ENCODE measurements at regions not wholly inside any gene's neighbourhood (a gene's known extent, or its start where the extent isn't known, plus 50 kb on each side); places are given as distances from the start of the nearest gene placed in this dataset.

GRCh38 chr11:116416852-116417251, 355.9 kb downstream of the BUD13 start:
- Mint-ChIP-seq H3K4me1 (peaks cover 55% of the 10 kb centered on the region), H3K4me3 (no peak overlapping the region), H3K9me3 (peaks cover 3% of the 10 kb centered on the region), H3K27me3 (ENCODE audit: low read depth, poor library complexity) (peaks cover 5% of the 10 kb centered on the region), H3K36me3 (ENCODE audit: low read depth) (no peaks in the 10 kb centered on the region), H3K27ac (no peak overlapping the region)
- DNase-seq, result no peak
- no peak for TF ChIP-seq CTCF (IDR thresholded peaks at IDR 0.05)

DNA sequence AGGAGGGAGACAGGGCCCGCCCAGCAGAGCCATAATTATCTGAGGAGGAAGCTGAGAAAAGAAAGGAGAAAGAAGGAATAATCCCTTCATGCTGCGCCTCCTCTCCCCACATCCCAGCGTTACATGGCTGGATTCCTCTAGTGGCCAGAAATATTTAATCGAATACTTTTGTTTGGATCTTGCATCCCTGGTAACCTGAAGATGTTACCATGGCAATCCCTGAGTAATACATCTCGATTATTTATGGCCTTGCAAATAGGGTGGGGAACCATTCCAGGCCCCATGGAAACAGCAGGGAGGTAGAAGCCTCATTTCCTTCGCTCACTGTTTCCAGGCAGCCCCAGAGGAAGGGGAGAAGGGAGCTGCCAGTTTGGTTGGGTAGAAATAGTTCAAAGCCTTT, 357.7 kb downstream of the BUD13 start:
- Mint-ChIP-seq H3K9me3 (peaks cover 3% of the 10 kb centered on the region), H3K27ac (peak overlapping the region; percentile 29), H3K4me3 (no peak overlapping the region), H3K4me1 (peaks cover 51% of the 10 kb centered on the region), H3K36me3 (ENCODE audit: low read depth) (no peaks in the 10 kb centered on the region), H3K27me3 (ENCODE audit: low read depth, poor library complexity) (peaks cover 9% of the 10 kb centered on the region)
- DNase-seq, result no peak
- no peak for TF ChIP-seq CTCF (IDR thresholded peaks at IDR 0.05)

GRCh38 chr11:116414357-116414880, 358.4 kb downstream of the BUD13 start:
- Mint-ChIP-seq H3K27ac (peak overlapping the region; percentile 29), H3K4me3 (peak overlapping the region; percentile 15), H3K36me3 (ENCODE audit: low read depth) (no peaks in the 10 kb centered on the region), H3K9me3 (no peaks in the 10 kb centered on the region), H3K4me1 (peaks cover 51% of the 10 kb centered on the region), H3K27me3 (ENCODE audit: low read depth, poor library complexity) (peaks cover 9% of the 10 kb centered on the region)
- no peak for TF ChIP-seq CTCF (IDR thresholded peaks at IDR 0.05)
- DNase-seq, result no peak

DNA sequence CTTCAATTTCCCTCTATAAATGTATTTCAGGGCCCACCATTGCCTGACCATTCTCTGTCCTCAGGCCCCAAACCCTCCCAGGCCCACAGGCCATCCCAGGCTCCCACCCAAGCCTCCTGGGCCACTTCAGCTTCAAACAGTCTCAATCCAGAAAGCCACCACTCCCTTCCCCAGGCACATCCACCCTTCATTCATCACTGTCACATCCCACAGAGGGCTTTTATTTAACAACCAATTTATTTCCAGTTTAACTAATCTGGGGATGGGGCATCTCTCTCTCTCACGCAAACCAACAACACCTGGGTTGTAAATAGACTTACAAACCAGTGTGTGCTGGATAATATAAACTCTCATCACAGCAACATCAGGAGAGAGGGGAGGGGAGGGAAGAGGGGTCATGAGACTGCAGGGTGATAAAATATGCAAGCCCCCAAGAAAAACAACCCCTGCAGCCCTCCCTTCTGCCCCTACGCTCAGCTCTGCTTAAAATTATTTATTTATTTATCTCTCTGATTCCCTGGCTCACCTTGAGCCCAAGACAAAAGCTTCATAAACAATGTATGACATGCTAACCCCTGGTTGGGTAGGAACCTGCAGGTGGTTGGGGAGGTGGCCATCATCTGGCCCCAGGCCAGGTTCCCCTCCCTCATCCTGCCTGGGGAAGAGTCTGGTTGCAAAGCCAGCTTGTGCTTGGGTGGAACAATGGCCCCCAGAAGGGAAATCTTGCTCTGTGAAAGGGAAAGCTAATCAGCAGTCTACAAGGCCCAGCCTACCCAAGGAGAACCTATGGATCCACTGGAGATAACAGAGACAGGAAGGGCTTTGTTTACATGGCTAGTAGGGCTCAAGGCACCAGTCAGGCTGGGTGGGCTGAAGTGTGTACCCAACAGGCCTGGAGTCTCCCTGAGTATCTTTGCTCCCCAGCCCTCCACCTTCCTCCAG, 359.2 kb downstream of the BUD13 start:
- H3K36me3 Mint-ChIP-seq (ENCODE audit: low read depth), result no peaks in the 10 kb centered on the region
- H3K27me3 Mint-ChIP-seq (ENCODE audit: low read depth, poor library complexity), result peaks cover 9% of the 10 kb centered on the region
- H3K4me1 Mint-ChIP-seq, result peaks cover 51% of the 10 kb centered on the region
- DNase-seq, result no peak
- H3K4me3 Mint-ChIP-seq, result no peak overlapping the region
- peak overlapping the region; percentile 88 for H3K27ac Mint-ChIP-seq
- no peak for TF ChIP-seq CTCF (IDR thresholded peaks at IDR 0.05)
- no peaks in the 10 kb centered on the region for H3K9me3 Mint-ChIP-seq

DNA sequence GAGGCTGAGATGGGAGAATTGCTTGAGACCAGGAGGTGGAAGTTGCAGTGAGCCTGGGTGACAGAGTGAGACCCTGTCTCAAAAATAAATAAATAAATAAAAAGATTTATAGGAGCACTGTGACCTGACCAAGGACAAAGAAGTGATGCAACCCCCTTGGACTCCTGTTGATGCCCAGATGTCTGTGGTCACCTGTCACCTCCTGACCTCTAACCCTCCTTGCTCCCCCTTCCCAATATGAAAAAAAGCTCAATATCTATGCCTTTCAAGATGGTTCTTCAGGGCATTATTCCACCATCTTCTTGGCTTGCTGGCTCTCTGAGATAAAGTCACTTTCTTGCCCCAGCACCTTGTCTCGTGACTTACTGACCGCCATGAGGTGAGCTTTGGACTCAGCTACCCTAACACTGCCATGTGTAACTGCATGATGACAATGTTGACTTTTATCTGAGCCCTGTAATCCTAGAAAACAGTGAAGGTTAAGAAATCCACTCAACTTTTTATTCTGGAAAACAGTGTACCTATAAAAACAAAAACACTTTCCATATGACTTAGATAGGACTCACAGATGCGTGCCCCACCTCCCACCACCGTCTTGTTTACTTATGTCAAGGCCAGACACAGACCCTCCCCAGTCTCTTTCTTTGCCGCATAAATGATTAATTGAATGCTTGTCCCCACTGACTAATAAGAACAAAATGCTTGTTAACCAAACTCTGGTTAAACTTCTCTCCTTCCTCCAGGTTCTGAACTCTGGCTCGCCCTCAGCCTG, 360.5 kb downstream of the BUD13 start:
- H3K27ac Mint-ChIP-seq, result peak overlapping the region; percentile 88
- H3K9me3 Mint-ChIP-seq, result no peaks in the 10 kb centered on the region
- no peaks in the 10 kb centered on the region for H3K36me3 Mint-ChIP-seq (ENCODE audit: low read depth)
- no peak for DNase-seq
- H3K27me3 Mint-ChIP-seq (ENCODE audit: low read depth, poor library complexity), result peaks cover 9% of the 10 kb centered on the region
- H3K4me3 Mint-ChIP-seq, result peak overlapping the region; percentile 35
- H3K4me1 Mint-ChIP-seq, result peaks cover 44% of the 10 kb centered on the region
- TF ChIP-seq CTCF (IDR thresholded peaks at IDR 0.05), result no peak

All from nephron progenitor cell (in vitro differentiated cells).